ENCODE measurements at regions not wholly inside any gene's neighbourhood (a gene's known extent, or its start where the extent isn't known, plus 50 kb on each side); places are given as distances from the start of the nearest gene placed in this dataset.

- no peak for TF ChIP-seq CTCF (IDR thresholded peaks at IDR 0.05; ENCODE audit: low read depth, low read length, poor library complexity, severe bottlenecking)
- TF ChIP-seq EZH2phosphoT487 (IDR thresholded peaks at IDR 0.05; ENCODE audit: borderline replicate concordance, low read length) = no peak
These were observed 175.7 kb upstream of the DDHD1 start for GRCh38 chr14:53328841-53329240.

All from DOHH2 (cell line).